Effector CD4-positive, alpha-beta T cell (primary cell): ENCODE measurements at regions not wholly inside any gene's neighbourhood (a gene's known extent, or its start where the extent isn't known, plus 50 kb on each side); places are given as distances from the start of the nearest gene placed in this dataset.
"Not testable (repeated sequence)": the region's sequence is repeated elsewhere in the genome, so short reads cannot be mapped to it uniquely, and the experiment has no call there.

Experiments
- DNase-seq: peaks from one replicate; pipeline ENCODE4 v3.0.0-alpha.2; 2020

DNA sequence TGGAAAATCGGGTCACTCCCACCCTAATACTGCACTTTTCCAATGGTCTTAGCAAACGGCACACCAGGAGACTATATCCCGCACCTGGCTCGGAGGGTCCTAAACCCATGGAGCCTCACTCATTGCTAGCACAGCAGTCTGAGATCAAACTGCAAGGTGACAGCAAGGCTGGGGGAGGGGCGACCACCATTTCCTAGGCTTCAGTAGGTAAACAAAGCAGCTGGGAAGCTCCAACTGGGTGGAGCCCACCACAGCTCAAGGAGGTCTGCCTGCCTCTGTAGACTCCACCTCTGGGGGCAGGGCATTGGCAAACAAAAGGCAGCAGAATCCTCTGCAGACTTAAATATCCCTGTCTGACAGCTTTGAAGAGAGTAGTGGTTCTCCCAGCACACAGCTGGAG, 109.0 kb upstream of the DEFB108B start:
- not testable (repeated sequence) for DNase-seq

- not testable (repeated sequence) for DNase-seq
These were observed 102.3 kb upstream of the DEFB108B start for GRCh38 chr11:71730748-71731147.

DNA sequence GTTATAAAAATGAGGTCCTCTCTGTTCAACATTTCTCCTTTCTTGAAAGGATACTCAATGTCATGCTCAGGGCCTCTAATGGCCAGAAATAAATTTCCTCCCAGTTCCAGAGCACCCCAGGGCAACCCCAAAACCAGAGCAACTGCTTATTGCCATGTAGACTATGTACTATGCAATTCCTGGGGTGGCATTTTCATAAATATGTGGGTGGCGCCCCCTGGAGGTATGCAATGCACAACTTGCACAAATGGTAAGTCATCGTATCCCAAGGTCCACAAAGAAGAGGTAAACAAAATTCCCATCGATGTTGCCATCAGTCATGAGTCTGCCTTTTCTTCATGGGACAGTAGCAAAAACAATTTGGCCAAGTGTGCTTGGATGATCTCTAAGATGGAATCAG, 98.6 kb upstream of the DEFB108B start:
- DNase-seq: not testable (repeated sequence)

- not testable (repeated sequence) for DNase-seq
These were observed 94.7 kb upstream of the DEFB108B start for GRCh38 chr11:71738317-71738716.

GRCh38 chr11:71743385-71743784, 89.6 kb upstream of the DEFB108B start:
- not testable (repeated sequence) for DNase-seq

GRCh38 chr11:71745656-71746055, 87.3 kb upstream of the DEFB108B start:
- DNase-seq: not testable (repeated sequence)

DNA sequence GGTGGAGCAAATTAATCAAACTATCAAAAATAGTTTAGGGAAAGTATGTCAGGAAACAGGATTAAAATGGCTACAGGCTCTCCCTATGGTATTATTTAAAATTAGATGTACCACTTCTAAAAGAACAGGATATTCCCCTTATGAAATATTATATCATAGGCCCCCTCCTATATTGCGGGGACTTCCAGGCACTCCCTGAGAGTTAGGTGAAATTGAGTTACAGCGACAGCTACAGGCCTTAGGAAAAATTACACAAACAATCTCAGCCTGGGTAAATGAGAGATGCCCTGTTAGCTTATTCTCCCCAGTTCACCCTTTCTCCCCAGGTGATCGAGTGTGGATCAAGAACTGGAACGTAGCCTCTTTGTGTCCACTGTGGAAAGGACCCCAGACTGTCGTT, 86.7 kb upstream of the DEFB108B start:
- DNase-seq: not testable (repeated sequence)

DNA sequence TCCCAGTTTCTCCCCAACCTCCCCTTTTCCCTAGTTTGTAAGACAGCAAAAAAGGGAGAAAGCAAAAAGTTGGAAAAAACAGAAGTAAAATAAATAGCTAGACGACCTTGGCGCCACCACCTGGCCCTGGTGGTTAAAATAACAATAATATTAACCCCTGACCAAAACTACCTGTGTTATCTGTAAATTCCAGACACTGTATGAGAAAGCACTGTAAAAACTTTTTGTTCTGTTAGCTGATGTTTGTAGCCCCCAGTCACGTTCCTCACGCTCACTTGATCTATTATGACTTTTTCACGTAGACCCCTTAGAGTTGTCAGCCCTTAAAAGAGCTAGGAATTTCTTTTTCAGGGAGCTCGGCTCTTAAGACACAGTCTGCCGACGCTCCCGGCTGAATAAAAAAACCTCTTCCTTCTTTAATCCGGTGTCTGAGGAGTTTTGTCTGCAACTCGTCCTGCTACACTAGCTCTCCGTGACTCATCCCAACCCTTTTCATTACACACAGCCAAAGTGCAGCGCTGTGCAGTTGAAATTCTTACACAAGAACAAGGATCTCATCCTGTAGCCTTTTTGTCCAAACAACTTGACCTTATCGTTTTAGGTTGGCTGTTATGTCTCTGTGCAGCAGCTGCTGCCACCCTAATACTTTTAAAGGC, 83.9 kb upstream of the DEFB108B start:
- not testable (repeated sequence) for DNase-seq

- not testable (repeated sequence) for DNase-seq
These were observed 82.1 kb upstream of the DEFB108B start for GRCh38 chr11:71750908-71751307.

DNA sequence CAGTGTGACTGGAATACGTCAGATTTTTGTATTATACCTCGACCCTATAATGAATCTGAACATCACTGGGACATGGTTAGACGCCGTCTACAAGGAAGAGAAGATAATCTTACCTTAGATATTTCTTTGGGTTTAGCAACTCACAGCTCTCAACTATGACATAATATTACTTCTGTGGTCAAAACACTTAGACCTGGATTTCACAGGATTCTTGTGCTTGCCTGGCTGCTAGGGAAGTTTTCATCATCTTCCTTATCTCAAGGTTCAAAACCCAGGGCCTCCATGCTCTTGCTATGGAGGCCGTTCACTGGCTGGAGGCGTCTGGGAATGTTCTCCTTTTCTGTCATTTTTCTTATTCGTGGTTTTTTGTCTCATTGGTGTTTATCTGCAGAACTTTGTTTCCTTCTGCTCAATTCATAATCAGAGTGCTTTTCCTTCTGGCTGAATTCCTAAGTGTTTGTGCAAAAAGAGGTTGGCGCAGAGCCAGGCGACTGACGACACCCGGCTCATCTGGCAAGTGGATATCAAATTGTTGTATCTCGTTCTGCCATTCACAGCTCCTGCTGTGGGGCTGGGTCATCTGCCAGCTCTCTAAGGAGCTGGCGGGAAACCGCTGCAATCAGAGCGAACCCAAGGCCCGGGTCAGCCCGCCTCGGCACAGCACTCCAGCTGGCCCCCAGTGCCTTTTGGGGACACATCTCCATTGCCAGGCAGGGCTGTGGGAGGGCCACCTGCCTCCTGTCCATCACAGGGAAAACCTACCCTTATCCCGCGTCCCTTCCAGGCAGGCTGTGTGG, 68.1 kb upstream of the DEFB108B start:
- not testable (repeated sequence) for DNase-seq

DNA sequence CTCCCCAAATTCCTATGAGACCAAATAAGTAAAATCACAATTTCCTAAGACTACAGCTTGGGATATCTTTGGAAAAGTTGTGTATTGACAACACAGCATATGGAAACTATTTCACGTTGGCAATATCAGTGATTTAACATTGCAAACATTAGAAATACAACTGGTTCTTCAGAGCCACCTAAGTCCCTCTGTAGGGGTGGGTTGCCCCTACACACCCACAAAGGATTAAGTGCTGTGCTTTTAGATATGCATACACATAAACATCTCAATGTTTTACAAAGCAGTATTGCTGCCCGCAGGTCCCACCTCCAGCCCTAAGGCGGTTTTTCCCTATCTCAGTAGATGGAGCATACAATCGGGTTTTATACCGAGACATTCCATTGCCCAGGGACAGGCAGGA, 66.0 kb upstream of the DEFB108B start:
- DNase-seq: not testable (repeated sequence)

GRCh38 chr11:71772193-71772592, 60.8 kb upstream of the DEFB108B start:
- DNase-seq: not testable (repeated sequence)

DNA sequence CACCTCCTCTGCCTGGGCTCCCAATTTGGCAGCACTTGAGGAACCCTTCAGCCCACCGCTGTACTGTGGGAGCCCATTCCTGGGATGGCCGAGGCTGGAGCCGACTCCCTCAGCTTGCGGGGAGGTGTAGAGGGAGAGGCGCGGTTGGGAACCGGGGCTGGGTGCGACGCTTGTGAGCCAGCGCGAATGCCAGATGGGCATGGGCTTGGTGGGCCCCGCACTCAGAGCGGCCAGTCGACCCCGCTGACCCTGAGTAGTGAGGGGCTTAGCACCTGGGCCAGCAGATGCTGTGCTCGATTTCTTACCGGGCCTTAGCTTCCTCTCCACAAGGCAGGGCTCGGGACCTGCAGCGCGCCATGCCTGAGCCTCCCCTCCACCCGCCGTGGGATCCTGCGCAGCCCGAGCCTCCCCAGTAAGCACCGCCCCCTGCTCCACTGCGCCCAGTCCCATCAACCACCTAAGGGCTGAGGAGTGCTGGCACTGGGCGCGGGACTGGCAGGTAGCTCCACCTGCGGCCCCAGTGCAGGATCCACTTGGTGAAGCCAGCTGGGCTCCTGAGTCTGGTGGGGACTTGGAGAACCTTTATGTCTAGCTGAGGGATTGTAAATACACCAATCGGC, 58.3 kb upstream of the DEFB108B start:
- no peak for DNase-seq

GRCh38 chr11:71780116-71780515, 52.9 kb upstream of the DEFB108B start:
- DNase-seq: not testable (repeated sequence)

DNA sequence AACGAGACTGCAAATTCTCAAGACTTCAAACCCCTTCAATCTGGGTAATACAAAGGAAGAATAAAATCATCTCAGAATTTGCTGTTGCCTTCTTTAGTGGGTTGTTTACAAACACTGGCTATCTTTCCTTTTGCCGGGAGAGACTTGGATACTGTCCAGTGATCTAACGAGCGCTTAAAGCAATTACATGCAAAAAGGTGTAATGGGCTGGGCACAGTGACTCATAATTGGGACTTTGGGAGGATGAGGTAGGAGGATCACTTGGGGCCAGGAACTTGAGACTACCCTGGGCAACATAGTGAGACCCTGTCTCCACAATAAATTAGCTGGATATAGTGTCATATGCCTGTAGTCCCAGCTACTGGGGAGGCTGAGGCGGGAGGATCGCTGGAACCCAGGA, 52.2 kb upstream of the DEFB108B start:
- DNase-seq: not testable (repeated sequence)

DNA sequence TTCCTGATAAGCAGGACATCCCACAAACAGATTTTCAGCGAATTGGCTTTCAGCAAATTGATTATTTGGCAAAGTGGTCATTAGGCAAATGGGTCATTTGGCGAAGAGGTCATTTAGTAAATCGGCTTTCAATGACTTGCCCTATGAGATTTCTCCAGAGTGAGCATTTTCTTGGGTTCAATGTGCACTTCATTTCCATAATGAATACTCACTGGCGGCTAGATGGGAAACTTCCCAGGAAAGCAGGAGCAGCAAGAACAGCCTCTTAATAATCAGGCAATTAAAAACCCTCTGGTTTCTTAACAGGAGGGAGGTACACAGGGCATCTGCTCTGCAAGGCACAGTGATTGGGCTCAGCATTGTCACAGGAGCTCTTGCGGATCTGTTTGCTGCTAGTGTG, 51.5 kb upstream of the DEFB108B start:
- DNase-seq: not testable (repeated sequence)

DNA sequence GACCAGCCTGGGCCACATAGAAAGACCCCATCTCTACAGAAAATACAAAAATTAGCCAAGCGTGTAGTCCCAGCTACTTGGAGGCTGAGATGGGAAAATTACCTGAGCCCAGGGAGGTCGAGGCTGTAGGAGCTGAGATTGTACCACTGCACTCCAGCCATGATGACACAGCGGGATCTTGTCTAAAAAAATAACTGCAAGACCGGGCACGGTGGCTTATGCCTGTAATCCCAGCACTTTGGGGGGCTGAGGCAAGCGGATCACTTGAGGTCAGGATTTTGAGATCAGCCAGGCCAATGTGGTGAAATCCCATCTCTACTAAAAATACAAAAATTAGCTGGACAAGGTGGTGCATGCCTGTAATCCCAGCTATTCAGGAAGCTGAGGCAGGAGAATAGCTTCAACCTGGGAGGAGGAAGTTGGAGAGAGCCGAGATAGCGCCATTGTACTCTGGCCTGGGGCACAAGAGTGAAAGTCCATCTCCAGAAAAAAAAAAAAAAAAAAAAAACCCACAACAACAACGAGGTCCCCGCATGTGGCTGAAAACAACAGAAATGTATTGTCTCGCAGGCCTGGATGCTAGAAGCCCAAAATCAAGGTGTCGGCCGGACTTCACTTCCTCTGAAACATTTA, 50.7 kb upstream of the DEFB108B start:
- DNase-seq: not testable (repeated sequence)

- DNase-seq: not testable (repeated sequence)
These were observed 49.8 kb upstream of the DEFB108B start for GRCh38 chr11:71783191-71783590.
